ENCODE measurements at regions not wholly inside any gene's neighbourhood (a gene's known extent, or its start where the extent isn't known, plus 50 kb on each side); places are given as distances from the start of the nearest gene placed in this dataset.

DNA sequence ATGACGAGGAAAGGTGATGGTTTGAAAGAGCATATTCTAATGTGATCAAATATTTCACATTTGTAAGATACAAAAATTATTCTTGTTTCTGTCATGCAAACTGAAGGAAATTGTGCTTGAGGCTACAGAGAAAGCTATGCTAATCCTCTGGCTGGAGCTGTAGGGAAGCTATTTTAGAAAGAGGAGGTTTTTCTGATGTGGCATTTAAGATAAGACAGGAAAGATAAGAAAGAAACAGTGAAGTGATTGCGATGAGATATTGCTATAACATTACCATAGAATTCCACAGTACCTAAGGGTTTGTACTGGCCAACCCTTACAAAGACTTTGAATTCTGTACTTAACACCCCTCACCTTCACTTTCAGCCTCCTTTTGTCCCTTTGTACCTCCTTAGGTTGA lies 205.2 kb upstream of the LMCD1 start:
- TF ChIP-seq, protein P1, sequence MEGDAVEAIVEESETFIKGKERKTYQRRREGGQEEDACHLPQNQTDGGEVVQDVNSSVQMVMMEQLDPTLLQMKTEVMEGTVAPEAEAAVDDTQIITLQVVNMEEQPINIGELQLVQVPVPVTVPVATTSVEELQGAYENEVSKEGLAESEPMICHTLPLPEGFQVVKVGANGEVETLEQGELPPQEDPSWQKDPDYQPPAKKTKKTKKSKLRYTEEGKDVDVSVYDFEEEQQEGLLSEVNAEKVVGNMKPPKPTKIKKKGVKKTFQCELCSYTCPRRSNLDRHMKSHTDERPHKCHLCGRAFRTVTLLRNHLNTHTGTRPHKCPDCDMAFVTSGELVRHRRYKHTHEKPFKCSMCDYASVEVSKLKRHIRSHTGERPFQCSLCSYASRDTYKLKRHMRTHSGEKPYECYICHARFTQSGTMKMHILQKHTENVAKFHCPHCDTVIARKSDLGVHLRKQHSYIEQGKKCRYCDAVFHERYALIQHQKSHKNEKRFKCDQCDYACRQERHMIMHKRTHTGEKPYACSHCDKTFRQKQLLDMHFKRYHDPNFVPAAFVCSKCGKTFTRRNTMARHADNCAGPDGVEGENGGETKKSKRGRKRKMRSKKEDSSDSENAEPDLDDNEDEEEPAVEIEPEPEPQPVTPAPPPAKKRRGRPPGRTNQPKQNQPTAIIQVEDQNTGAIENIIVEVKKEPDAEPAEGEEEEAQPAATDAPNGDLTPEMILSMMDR (IDR thresholded peaks at IDR 0.05), result no peak
- TF ChIP-seq POLR2A (IDR thresholded peaks at IDR 0.05), result no peak

All from heart left ventricle (tissue), 13 donors.